ENCODE measurements at regions not wholly inside any gene's neighbourhood (a gene's known extent, or its start where the extent isn't known, plus 50 kb on each side); places are given as distances from the start of the nearest gene placed in this dataset.

DNA sequence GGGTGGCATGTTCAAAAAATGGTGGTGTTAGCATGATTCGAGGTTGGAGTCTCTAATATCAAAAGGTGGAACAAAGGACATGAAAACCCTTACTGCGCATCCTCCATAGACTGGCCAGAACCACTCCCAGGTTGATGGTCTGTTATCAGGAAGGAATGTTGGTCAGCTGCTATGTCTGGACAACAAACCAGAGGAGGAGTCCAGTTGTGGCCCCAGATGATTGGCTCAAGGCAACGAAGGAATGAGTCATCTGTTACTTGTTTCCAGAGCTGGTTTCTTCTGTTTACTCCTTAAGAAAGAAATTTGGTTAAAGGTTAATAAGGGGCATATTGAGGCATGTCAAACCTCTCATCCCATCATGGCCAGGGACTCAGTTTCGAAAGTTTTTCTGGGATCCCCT is 56.8 kb upstream of the GRIA4 start:
- DNase-seq: no peak

DNA sequence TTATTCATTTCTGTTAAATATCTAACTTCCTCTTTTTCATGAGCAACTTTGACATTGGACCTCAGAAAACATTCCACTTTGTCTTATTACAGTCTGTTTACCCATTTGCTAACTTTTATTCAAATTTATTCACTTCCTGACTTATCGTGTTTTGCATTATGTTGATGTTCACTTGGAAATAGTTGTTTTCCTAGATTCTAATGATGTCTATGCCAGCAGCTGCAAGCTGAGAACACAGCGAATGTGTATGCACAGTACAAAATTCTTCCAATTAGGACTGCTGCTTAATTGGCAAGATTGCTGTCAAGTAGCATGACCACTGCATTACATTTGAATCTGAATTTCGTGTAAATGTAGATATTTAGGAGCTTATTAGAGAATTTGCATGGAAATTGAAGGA is 61.5 kb upstream of the GRIA4 start:
- no peak for DNase-seq

DNA sequence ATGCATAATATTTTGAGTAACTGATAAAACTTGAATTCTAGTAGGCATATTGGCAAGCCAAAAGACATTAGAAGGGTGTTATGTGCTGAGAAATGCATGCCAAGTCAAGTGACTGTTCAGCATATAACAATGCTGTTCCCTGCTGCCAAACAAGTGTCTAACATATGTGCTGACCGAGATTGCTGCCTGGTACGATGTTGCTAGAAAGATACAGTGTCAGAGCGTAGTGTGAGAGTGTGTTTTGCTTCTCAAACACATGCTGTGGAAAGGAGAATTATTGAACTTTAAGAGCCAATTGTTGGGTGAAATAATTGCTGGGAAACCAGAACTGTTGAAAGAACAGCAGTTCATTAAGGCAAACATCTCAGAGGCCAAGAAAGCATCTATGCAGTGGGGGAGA is 71.3 kb upstream of the GRIA4 start:
- no peak for DNase-seq

DNA sequence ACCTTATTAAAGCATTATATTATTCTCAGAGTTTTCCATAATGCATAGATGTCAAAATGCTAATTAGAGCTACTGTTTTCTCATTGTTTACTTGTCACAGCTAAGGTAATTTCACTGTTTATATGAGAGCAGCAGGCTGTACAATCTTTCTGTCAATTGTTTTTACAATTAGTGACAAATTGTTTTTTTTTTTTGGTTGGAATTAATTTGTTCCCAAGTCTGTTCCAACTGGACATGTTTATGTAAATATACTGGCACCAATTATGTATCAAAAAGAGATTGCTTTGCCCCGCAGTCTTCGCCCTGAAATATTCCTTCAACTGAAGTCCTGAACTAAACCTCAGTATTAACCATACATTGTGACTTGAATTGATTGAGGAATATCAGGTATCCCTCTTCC is 72.3 kb upstream of the GRIA4 start:
- DNase-seq: no peak

- DNase-seq: no peak
These were observed 85.6 kb upstream of the GRIA4 start for GRCh38 chr11:105524286-105524685.

- DNase-seq: no peak
These were observed 89.0 kb upstream of the GRIA4 start for GRCh38 chr11:105520706-105521345.

- no peak for DNase-seq
These were observed 102.2 kb upstream of the GRIA4 start for GRCh38 chr11:105507496-105508254.

DNA sequence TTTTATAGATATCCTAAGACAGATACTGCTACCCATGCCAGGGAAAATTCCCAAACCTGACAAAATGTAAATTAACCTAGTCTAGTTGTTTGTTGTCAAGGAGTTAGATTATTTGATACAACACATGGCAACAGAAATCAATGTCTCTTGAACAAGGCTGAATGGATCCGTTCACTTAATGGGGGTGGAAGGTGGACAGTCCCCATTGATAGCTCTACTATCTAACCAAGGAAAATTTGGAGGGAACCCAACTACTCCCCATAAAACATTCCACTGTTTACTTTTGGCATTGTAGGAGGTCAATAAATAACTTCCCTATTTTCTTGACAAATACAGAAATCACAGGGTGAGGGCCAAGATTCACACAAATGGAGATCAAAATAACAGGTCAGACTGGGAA is 117.9 kb upstream of the GRIA4 start:
- no peak for DNase-seq

DNA sequence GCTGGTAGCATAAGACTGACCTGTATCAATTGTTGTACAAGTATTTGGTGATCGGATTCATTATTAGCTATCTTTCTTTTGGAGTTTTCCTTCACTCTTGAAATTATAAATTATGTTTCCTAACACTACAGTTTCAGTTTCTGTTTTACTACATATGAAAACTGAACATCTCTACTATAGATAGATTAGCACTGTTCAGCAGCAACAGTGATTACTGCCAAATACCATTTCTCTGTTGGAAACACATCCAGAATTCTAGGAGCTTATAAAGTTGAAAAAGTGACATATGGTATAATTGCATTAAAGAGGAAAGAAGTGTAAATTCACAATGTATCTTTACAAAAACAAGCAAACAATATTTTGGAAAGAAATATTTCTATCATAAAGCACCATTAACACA is 118.5 kb upstream of the GRIA4 start:
- DNase-seq: no peak

DNA sequence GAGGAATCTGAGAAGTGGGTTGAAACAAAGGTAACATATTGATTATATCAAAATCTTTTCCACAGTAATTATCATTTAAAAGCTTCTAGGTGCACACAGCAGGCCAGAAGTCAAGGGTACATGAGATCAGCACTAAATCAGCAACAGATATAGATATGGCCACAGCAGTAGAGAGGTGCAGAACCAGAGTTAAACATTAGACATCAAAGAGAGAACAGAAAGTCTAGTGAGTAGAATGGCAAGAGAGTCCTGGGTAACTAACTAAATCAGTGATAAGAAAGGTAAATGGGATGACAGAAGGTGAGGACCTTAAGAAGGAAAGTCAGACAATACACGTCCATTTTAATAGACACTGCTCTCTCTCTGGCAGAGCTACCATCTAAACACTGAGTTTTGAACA is 119.5 kb upstream of the GRIA4 start:
- no peak for DNase-seq

GRCh38 chr11:105489446-105489845 is 120.4 kb upstream of the GRIA4 start:
- DNase-seq: peak; percentile 45

DNA sequence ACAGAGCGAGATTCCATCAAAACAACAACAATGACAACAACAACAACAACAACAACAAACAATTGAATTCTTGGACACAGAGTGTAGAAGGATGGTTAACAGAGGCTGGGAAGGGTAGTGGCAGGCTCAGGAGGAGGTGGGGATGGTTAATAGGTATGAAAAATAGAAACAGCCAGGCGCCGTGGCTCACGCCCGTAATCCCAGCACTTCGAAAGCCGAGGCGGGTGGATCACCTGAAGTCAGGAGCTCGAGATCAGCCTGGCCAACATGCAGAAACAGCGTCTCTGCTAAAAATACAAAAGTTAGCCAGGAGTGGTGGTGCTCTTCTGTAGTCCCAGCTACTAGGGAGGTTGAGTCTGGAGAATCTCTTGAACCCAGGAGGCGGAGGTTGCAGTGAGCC is 122.9 kb upstream of the GRIA4 start:
- no peak for DNase-seq

- no peak for DNase-seq
These were observed 139.9 kb upstream of the GRIA4 start for GRCh38 chr11:105469931-105470330.

- DNase-seq: no peak
These were observed 141.7 kb upstream of the GRIA4 start for GRCh38 chr11:105468154-105468553.

DNA sequence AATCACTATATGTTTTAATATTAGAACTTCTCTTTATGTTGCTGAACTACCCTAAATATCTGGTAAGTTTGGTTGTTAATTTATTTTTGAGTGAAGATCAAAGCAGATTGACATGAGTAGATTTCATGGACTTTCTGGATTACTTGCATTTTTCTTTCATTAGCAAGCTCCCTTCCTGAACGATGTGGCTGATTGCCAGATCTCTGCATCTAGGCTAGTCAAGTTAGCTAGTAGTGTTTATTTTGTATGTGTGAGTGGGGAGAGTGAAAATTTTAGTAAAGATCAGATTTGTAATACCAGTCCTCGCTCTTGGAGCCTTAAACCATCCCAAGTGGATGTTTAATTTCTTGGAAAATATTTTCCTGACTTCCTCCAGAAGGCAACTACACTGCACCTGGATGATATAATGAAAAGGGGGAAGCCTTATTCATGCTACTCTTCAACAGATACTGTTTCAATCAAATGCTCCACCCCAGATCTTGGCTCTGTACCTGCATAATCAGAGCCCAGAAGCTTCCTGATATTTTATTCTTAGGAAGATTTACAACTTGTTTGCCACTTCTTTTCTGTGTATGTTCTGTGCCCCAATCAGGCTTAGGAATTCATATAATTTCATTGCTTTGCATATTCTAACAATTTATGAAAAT is 143.2 kb upstream of the GRIA4 start:
- no peak for DNase-seq

DNA sequence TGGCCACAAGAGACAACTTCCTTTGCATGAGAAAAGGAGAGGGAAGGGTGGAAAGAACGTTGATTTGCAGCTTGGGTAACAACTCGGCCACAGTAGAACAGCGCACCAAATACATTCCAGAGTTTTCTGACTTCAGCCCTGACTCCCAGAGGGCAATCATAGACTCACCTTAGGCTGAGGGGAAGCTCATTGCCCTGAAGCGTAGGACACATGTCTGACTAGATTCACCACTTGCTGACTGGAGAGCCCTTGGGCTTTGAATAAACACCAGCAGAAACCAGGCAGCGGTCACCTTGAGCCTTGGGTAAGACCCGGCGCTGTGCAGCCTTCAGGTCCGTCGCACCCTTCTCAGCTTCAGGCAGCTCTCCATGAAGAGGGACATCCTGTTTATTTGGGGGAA is 151.8 kb upstream of the GRIA4 start:
- no peak for DNase-seq

GRCh38 chr11:105456950-105457349 is 152.9 kb upstream of the GRIA4 start:
- no peak for DNase-seq

DNA sequence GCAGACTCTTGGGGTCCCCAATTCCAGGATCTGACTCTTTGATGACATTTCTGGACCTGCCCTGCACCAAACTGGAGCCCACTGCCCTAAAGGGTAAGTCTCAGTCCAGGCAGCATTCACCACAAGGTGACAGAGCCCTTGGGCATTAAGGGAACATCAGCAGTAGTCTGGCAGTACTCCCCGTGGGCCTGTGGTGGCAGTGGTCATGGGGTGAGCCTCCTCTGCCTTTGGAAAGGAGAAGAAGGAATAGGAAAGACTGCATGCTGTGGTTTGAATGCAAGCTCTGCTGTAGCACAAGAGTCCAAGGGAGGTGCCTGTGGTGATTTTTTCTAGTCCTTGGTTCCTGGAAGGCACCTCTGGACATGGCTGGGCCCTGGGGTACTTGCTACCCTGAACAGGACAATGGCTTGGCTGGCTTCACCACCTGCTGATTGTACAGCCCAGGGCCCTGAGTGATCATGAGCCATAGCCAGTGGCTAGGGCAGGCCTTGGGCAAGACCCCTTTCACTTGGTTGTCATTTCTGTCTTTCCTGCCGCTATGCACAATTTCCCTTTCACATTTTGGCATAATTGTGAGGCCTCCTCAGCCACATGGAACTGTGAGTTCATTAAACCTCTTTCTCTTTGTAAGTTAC is 160.7 kb upstream of the GRIA4 start:
- DNase-seq: no peak

- no peak for DNase-seq
These were observed 161.2 kb upstream of the GRIA4 start for GRCh38 chr11:105448703-105449079.

DNA sequence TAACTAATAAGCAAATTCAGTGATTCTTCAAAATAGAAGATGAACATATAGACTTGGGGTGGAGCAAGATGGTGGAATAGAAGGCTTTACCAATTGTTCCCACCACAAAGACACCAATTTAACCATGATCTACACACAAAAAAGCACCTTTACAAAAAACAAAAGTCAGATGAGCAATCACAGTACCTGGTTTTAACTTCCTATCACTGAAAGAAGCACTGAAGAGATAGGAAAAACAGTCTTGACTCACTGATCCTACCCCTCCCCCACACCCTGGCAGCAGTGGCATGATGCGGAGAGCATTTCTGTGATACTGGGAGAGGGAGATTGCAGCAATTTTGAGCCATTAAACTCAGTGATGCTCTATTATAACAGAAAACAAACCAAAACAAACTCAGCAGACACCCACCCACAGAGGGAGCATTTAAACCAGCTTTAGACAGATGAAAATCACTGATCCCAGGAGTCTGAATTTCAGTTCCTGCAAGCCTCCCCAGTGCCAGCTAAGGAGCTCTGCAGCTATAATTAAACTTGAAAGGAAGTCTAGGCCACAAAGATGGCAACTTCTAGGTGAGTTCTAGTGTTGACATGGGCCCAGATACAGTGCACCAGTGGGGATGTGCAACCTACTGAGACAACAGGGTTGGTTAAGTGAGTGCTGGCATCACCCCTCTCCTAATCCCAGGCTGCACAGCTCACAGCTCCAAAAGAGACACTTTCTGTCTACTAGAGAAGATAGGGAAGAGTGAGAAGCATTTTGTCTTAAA is 161.8 kb upstream of the GRIA4 start:
- DNase-seq: no peak

- DNase-seq: no peak
These were observed 166.2 kb upstream of the GRIA4 start for GRCh38 chr11:105443623-105444022.

GRCh38 chr11:105432241-105432995 is 177.5 kb upstream of the GRIA4 start:
- no peak for DNase-seq

Measured in right forelimb (tissue), 1 donor.